HUES64 (cell line): ENCODE measurements at regions not wholly inside any gene's neighbourhood (a gene's known extent, or its start where the extent isn't known, plus 50 kb on each side); places are given as distances from the start of the nearest gene placed in this dataset.
"Not testable (repeated sequence)": the region's sequence is repeated elsewhere in the genome, so short reads cannot be mapped to it uniquely, and the experiment has no call there.

Experiments
- H3K27ac ChIP-seq: 2 replicates; pipeline ENCODE4 v1.7.0; 2013; ENCODE audit warnings: low read depth, low read length, inconsistent platforms
- H3K27me3 ChIP-seq: 2 replicates; pipeline ENCODE4 v1.6.1; 2013; ENCODE audit warnings: mild to moderate bottlenecking, low read length; ENCODE audit not compliant: insufficient read depth
- H3K36me3 ChIP-seq: 2 replicates; pipeline ENCODE4 v1.6.1; 2013; ENCODE audit warnings: mild to moderate bottlenecking, low read length; ENCODE audit not compliant: insufficient read depth
- H3K4me1 ChIP-seq: 2 replicates; pipeline ENCODE4 v1.6.1; 2013; ENCODE audit warnings: mild to moderate bottlenecking, low read length, moderate library complexity; ENCODE audit not compliant: insufficient read depth
- H3K4me3 ChIP-seq: 2 replicates; pipeline ENCODE4 v1.5.1; 2013; ENCODE audit warnings: mild to moderate bottlenecking, low read length, moderate library complexity
- H3K9ac ChIP-seq: 2 replicates; pipeline ENCODE4 v1.6.1; 2013; ENCODE audit warnings: mild to moderate bottlenecking, low read depth, low read length
- H3K9me3 ChIP-seq: 2 replicates; pipeline ENCODE4 v1.6.1; 2013; ENCODE audit warnings: low read depth, low read length; ENCODE audit not compliant: insufficient read depth
- WGBS: fragments of 150-250, 120-280 bp; methylation state at CpG from one replicate; pipeline ENCODE4 v1.1.7; 2013; ENCODE audit warnings: missing lambda C conversion rate; 5-methylcytosine and 5-hydroxymethylcytosine counted together

GRCh38 chr6:71676298-71676697 is 210.1 kb upstream of the RIMS1 start:
- Histone ChIP-seq H3K27me3 (no peaks in the 10 kb centered on the region), H3K27ac (no peak overlapping the region), H3K4me1 (peaks cover 13% of the 10 kb centered on the region; the same call in 1 of the 2 replicates), H3K4me3 (no peak overlapping the region), H3K36me3 (no peaks in the 10 kb centered on the region), H3K9me3 (no peaks in the 10 kb centered on the region), H3K9ac (no peak overlapping the region)

GRCh38 chr6:71678091-71678490 is 208.3 kb upstream of the RIMS1 start:
- Histone ChIP-seq H3K4me1 (peaks cover 13% of the 10 kb centered on the region; the same call in 1 of the 2 replicates), H3K9me3 (no peaks in the 10 kb centered on the region), H3K27ac (no peak overlapping the region), H3K27me3 (no peaks in the 10 kb centered on the region), H3K36me3 (no peaks in the 10 kb centered on the region), H3K9ac (no peak overlapping the region), H3K4me3 (no peak overlapping the region)
- 81% methylated on average over 2 of the region's 3 CpGs for WGBS

- Histone ChIP-seq H3K9ac (no peak overlapping the region), H3K27me3 (no peaks in the 10 kb centered on the region), H3K9me3 (no peaks in the 10 kb centered on the region), H3K4me1 (no peaks in the 10 kb centered on the region), H3K27ac (no peak overlapping the region), H3K4me3 (no peak overlapping the region), H3K36me3 (no peaks in the 10 kb centered on the region)
- 87% methylated on average over 2 of the region's 2 CpGs for WGBS
Observed at GRCh38 chr6:71681234-71681867, 205.0 kb upstream of the RIMS1 start.

GRCh38 chr6:71686021-71686677 is 200.2 kb upstream of the RIMS1 start:
- 96% methylated on average over 23 of the region's 23 CpGs for WGBS

GRCh38 chr6:71698702-71699101 is 187.6 kb upstream of the RIMS1 start:
- Histone ChIP-seq H3K9ac (no peak overlapping the region), H3K4me1 (no peaks in the 10 kb centered on the region), H3K9me3 (no peaks in the 10 kb centered on the region), H3K36me3 (no peaks in the 10 kb centered on the region), H3K4me3 (no peak overlapping the region), H3K27me3 (no peaks in the 10 kb centered on the region), H3K27ac (no peak overlapping the region)
- 100% methylated on average over 1 of the region's 2 CpGs for WGBS

More at GRCh38 chr6:71686021-71686677, 200.2 kb upstream of the RIMS1 start:
- H3K9ac ChIP-seq, H3K27me3 ChIP-seq, H3K9me3 ChIP-seq, H3K36me3 ChIP-seq, H3K4me1 ChIP-seq, H3K4me3 ChIP-seq, H3K27ac ChIP-seq: not testable (repeated sequence)

- no peaks in the 10 kb centered on the region for H3K36me3 ChIP-seq
- H3K9ac ChIP-seq = no peak overlapping the region
- H3K4me3 ChIP-seq = no peak overlapping the region
- no peaks in the 10 kb centered on the region for H3K4me1 ChIP-seq
- 63% methylated on average over 1 of the region's 1 CpG for WGBS
- no peak overlapping the region for H3K27ac ChIP-seq
- H3K27me3 ChIP-seq = no peaks in the 10 kb centered on the region
- no peaks in the 10 kb centered on the region for H3K9me3 ChIP-seq
Observed at GRCh38 chr6:71706523-71706922, 179.8 kb upstream of the RIMS1 start.

- WGBS = 90% methylated on average over 3 of the region's 3 CpGs
- Histone ChIP-seq H3K36me3 (no peaks in the 10 kb centered on the region), H3K4me3 (no peak overlapping the region), H3K27ac (no peak overlapping the region), H3K9me3 (no peaks in the 10 kb centered on the region), H3K9ac (no peak overlapping the region), H3K4me1 (no peaks in the 10 kb centered on the region), H3K27me3 (no peaks in the 10 kb centered on the region)
Observed at GRCh38 chr6:71707059-71707458, 179.3 kb upstream of the RIMS1 start.

- WGBS = 77% methylated on average over 3 of the region's 3 CpGs
- no peak overlapping the region for H3K4me3 ChIP-seq
- H3K9me3 ChIP-seq = no peaks in the 10 kb centered on the region
- no peak overlapping the region for H3K9ac ChIP-seq
- H3K27ac ChIP-seq = no peak overlapping the region
- H3K4me1 ChIP-seq = no peaks in the 10 kb centered on the region
- no peaks in the 10 kb centered on the region for H3K27me3 ChIP-seq
- no peaks in the 10 kb centered on the region for H3K36me3 ChIP-seq
Observed at GRCh38 chr6:71720705-71721104, 165.6 kb upstream of the RIMS1 start.

GRCh38 chr6:71721642-71722041 is 164.7 kb upstream of the RIMS1 start:
- Histone ChIP-seq H3K4me1 (no peaks in the 10 kb centered on the region), H3K36me3 (no peaks in the 10 kb centered on the region), H3K4me3 (no peak overlapping the region), H3K9me3 (no peaks in the 10 kb centered on the region), H3K9ac (no peak overlapping the region), H3K27ac (no peak overlapping the region), H3K27me3 (no peaks in the 10 kb centered on the region)
- 94% methylated on average over 1 of the region's 1 CpG for WGBS

GRCh38 chr6:71722736-71723135 is 163.6 kb upstream of the RIMS1 start:
- H3K9me3 ChIP-seq = no peaks in the 10 kb centered on the region
- H3K4me3 ChIP-seq = no peak overlapping the region
- no peak overlapping the region for H3K27ac ChIP-seq
- H3K9ac ChIP-seq = no peak overlapping the region
- H3K4me1 ChIP-seq = no peaks in the 10 kb centered on the region
- no peaks in the 10 kb centered on the region for H3K27me3 ChIP-seq
- H3K36me3 ChIP-seq = no peaks in the 10 kb centered on the region
- WGBS = 97% methylated on average over 2 of the region's 2 CpGs

GRCh38 chr6:71724456-71725125 is 161.8 kb upstream of the RIMS1 start:
- no peak overlapping the region for H3K4me3 ChIP-seq
- H3K36me3 ChIP-seq = no peaks in the 10 kb centered on the region
- H3K27me3 ChIP-seq = no peaks in the 10 kb centered on the region
- 82% methylated on average over 1 of the region's 2 CpGs for WGBS
- H3K4me1 ChIP-seq = no peaks in the 10 kb centered on the region
- H3K9me3 ChIP-seq = no peaks in the 10 kb centered on the region
- H3K27ac ChIP-seq = no peak overlapping the region
- no peak overlapping the region for H3K9ac ChIP-seq
